PFSK-1 (cell line): ENCODE measurements at regions not wholly inside any gene's neighbourhood (a gene's known extent, or its start where the extent isn't known, plus 50 kb on each side); places are given as distances from the start of the nearest gene placed in this dataset.

Experiments
- FOXP2 ChIP-seq: optimal IDR thresholded peaks from 2 replicates; pipeline ENCODE3; 2011; ENCODE audit warnings: borderline replicate concordance, control low read depth, inconsistent platforms; ENCODE audit not compliant: insufficient read depth; ENCODE audit errors: extremely low read length, extremely low read depth
- POLR2AphosphoS5 ChIP-seq: IDR thresholded peaks from 2 replicates; pipeline ENCODE4 v1.6.1; 2012; ENCODE audit warnings: low read depth, mild to moderate bottlenecking, control low read depth, low read length, moderate library complexity
- SIN3A ChIP-seq: IDR thresholded peaks from 2 replicates; pipeline ENCODE4 v1.6.1; 2012; ENCODE audit warnings: mild to moderate bottlenecking, low read length, moderate library complexity, borderline replicate concordance; ENCODE audit not compliant: insufficient read depth
- TAF1 ChIP-seq: IDR thresholded peaks from 2 replicates; pipeline ENCODE4 v1.6.1; 2012; ENCODE audit warnings: low read length, control low read depth, borderline replicate concordance; ENCODE audit not compliant: insufficient read depth
- TF ChIP-seq, protein P1 (sequence below), 2 experiments: IDR thresholded peaks; 2 replicates each; pipeline versions ENCODE4 v1.6.1 to v1.8.0; 2011 to 2012; ENCODE audit warnings: low read depth in 2 of 2, low read length in 2 of 2, control low read depth in 1 of 2, inconsistent platforms in 1 of 2, mild to moderate bottlenecking in 1 of 2, moderate library complexity in 1 of 2; ENCODE audit not compliant: insufficient read depth in 1 of 2

GRCh38 chr10:29896053-29896452, 163.3 kb downstream of the JCAD start:
- TF ChIP-seq FOXP2, result no peak

- TF ChIP-seq, protein P1, sequence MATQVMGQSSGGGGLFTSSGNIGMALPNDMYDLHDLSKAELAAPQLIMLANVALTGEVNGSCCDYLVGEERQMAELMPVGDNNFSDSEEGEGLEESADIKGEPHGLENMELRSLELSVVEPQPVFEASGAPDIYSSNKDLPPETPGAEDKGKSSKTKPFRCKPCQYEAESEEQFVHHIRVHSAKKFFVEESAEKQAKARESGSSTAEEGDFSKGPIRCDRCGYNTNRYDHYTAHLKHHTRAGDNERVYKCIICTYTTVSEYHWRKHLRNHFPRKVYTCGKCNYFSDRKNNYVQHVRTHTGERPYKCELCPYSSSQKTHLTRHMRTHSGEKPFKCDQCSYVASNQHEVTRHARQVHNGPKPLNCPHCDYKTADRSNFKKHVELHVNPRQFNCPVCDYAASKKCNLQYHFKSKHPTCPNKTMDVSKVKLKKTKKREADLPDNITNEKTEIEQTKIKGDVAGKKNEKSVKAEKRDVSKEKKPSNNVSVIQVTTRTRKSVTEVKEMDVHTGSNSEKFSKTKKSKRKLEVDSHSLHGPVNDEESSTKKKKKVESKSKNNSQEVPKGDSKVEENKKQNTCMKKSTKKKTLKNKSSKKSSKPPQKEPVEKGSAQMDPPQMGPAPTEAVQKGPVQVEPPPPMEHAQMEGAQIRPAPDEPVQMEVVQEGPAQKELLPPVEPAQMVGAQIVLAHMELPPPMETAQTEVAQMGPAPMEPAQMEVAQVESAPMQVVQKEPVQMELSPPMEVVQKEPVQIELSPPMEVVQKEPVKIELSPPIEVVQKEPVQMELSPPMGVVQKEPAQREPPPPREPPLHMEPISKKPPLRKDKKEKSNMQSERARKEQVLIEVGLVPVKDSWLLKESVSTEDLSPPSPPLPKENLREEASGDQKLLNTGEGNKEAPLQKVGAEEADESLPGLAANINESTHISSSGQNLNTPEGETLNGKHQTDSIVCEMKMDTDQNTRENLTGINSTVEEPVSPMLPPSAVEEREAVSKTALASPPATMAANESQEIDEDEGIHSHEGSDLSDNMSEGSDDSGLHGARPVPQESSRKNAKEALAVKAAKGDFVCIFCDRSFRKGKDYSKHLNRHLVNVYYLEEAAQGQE (IDR thresholded peaks at IDR 0.05; ENCODE audit: insufficient read depth in 1 of 2, low read depth in 2 of 2, low read length in 2 of 2), result no peak
- no peak for TF ChIP-seq FOXP2
- no peak for TF ChIP-seq SIN3A
- no peak for TF ChIP-seq TAF1
- TF ChIP-seq POLR2AphosphoS5, result no peak
Observed at GRCh38 chr10:29895456-29895855, 163.9 kb downstream of the JCAD start.

GRCh38 chr10:29888321-29888720, 171.1 kb downstream of the JCAD start:
- TF ChIP-seq SIN3A (no peak), POLR2AphosphoS5 (no peak), TAF1 (no peak), FOXP2 (no peak)
- TF ChIP-seq, protein P1 (IDR thresholded peaks at IDR 0.05; ENCODE audit: insufficient read depth in 1 of 2, low read depth in 2 of 2, low read length in 2 of 2), result no peak

DNA sequence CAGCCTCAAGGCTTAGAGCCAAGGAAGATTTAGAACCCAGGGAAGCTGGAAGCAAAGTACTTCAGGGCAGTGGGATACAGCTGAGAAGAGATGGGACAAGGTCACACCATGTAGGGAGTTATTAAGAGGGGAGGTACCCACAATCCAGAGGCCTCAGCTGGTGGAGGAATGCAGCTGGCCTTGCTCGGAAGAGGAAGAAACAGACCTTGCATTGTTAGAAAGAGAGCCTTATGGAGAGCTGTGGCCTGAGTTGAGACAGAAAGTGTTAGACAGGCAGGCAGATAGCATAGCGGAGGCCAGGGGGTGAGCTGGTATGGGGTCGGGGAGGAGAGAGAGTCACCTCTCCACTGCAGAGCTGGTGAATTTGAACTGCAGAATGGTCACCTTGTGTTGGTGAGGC, 173.1 kb downstream of the JCAD start:
- TF ChIP-seq SIN3A (no peak), POLR2AphosphoS5 (no peak), TAF1 (no peak), FOXP2 (no peak)
- TF ChIP-seq, protein P1 (IDR thresholded peaks at IDR 0.05; ENCODE audit: insufficient read depth in 1 of 2, low read depth in 2 of 2, low read length in 2 of 2), result no peak

GRCh38 chr10:29883231-29883630, 176.2 kb downstream of the JCAD start:
- TF ChIP-seq, protein P1 (IDR thresholded peaks at IDR 0.05; ENCODE audit: insufficient read depth in 1 of 2, low read depth in 2 of 2, low read length in 2 of 2), result no peak
- TF ChIP-seq POLR2AphosphoS5 (no peak), FOXP2 (no peak), TAF1 (no peak), SIN3A (no peak)

- TF ChIP-seq POLR2AphosphoS5 (no peak), SIN3A (no peak), FOXP2 (no peak), TAF1 (no peak)
- TF ChIP-seq, protein P1 (IDR thresholded peaks at IDR 0.05; ENCODE audit: insufficient read depth in 1 of 2, low read depth in 2 of 2, low read length in 2 of 2), result no peak
Observed at GRCh38 chr10:29882766-29883165, 176.6 kb downstream of the JCAD start.
